ENCODE measurements at regions not wholly inside any gene's neighbourhood (a gene's known extent, or its start where the extent isn't known, plus 50 kb on each side); places are given as distances from the start of the nearest gene placed in this dataset.
A peak's percentile ranks its signal among the peaks of the same experiment; 100 is the strongest.
"Not testable (repeated sequence)": the region's sequence is repeated elsewhere in the genome, so short reads cannot be mapped to it uniquely, and the experiment has no call there.

GRCh38 chr20:5453316-5453715 is 136.6 kb upstream of the PROKR2 start:
- not testable (repeated sequence) for DNase-seq (ENCODE audit: low read depth in 1 of 2, low spot score in 1 of 2)

GRCh38 chr20:5452691-5453090 is 135.9 kb upstream of the PROKR2 start:
- not testable (repeated sequence) for DNase-seq (ENCODE audit: low read depth in 1 of 2, low spot score in 1 of 2)

GRCh38 chr20:5452286-5452685 is 135.5 kb upstream of the PROKR2 start:
- not testable (repeated sequence) for DNase-seq (ENCODE audit: low read depth in 1 of 2, low spot score in 1 of 2)

GRCh38 chr20:5451643-5452210 is 135.0 kb upstream of the PROKR2 start:
- DNase-seq (ENCODE audit: low read depth in 1 of 2, low spot score in 1 of 2): no peak

GRCh38 chr20:5448449-5449118 is 131.8 kb upstream of the PROKR2 start:
- DNase-seq (ENCODE audit: low read depth in 1 of 2, low spot score in 1 of 2): peak; percentile 10 to 38

- DNase-seq (ENCODE audit: low read depth in 1 of 2, low spot score in 1 of 2): no peak
Measured at GRCh38 chr20:5447188-5447587, 130.4 kb upstream of the PROKR2 start.

- DNase-seq (ENCODE audit: low read depth in 1 of 2, low spot score in 1 of 2): no peak
Measured at GRCh38 chr20:5445611-5446010, 128.9 kb upstream of the PROKR2 start.

DNA sequence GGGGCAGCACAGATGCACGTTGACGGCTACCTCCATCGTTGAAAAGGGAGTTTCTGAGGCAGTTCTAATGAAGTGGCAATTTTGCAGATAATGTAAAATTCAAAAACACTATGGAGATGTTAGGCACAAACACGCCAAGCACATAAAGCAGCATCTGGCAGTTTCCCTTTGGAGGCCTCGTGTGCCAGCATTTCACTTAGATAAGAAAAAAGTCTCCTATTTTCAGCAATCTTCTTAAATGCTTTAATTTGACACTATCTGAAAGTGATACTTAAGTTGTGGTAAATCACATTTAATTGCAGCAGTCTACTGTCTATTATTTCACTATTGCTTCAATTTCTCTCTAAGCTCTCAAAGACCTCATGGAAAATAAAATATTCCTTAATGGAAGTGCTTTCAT is 125.3 kb upstream of the PROKR2 start:
- no peak for DNase-seq (ENCODE audit: low read depth in 1 of 2, low spot score in 1 of 2)

DNA sequence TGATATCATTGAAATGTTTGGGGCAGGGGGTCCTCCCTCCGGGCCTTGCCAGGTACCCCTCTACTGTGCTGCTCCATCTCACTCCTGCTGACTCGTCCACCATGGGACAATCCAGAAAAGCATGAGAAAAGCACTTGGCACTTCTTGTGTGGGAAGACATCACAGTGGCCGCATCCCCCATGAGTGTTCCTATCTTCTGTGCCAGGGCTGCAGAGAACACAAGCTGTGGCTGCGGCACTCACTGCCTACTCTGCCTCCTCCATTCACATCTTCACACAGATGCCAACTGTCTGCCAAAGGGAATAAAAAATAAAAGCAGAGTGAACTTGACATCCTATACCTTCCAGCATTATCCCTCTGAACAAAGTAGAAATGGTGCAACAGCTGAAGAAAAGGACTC is 117.4 kb upstream of the PROKR2 start:
- no peak for DNase-seq (ENCODE audit: low read depth in 1 of 2, low spot score in 1 of 2)

- DNase-seq (ENCODE audit: low read depth in 1 of 2, low spot score in 1 of 2): no peak
Measured at GRCh38 chr20:5433352-5433751, 116.6 kb upstream of the PROKR2 start.

- no peak for DNase-seq (ENCODE audit: low read depth in 1 of 2, low spot score in 1 of 2)
Measured at GRCh38 chr20:5432030-5432429, 115.3 kb upstream of the PROKR2 start.

DNA sequence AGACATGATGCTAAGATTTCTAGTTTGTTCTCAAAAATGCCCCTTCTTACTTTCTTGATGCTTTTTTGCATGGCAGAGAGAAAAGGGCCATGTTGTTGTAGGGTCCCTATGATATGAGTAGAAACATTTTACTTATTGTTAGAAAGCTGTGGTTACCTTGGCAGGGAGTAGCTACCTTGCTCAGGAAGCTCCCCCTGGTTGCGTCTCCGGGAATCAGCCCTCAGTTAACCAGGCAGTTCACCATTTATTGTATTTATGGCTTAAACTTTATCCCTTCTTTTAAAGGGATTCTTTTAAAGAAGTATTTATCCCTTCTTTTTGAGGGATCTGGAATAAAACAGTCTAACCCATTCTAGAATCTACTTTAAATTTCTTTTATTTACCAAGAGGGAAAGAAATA is 113.9 kb upstream of the PROKR2 start:
- no peak for DNase-seq (ENCODE audit: low read depth in 1 of 2, low spot score in 1 of 2)

GRCh38 chr20:5426026-5426425 is 109.3 kb upstream of the PROKR2 start:
- no peak for DNase-seq (ENCODE audit: low read depth in 1 of 2, low spot score in 1 of 2)

DNA sequence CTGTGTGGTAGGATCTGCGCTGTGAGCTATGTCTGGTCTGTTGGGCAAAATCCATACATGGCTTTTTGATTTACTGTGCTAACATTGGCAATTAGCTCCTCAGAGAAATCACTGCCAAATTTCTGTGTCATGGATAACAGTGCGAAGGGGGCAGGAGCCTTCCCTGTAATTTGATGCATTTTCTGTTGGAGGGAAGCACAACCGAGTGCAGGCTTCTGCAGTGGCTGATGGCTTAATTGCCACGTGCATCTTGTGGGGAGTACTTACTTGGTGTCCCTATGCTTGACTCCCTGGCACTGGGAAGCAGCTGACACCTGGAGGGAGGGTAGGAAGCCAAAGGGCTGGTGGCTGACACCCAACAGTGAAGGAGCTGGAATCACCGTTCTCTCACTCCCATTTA is 99.3 kb upstream of the PROKR2 start:
- no peak for DNase-seq (ENCODE audit: low read depth in 1 of 2, low spot score in 1 of 2)

GRCh38 chr20:5413394-5413793 is 96.6 kb upstream of the PROKR2 start:
- no peak for DNase-seq (ENCODE audit: low read depth in 1 of 2, low spot score in 1 of 2)

DNA sequence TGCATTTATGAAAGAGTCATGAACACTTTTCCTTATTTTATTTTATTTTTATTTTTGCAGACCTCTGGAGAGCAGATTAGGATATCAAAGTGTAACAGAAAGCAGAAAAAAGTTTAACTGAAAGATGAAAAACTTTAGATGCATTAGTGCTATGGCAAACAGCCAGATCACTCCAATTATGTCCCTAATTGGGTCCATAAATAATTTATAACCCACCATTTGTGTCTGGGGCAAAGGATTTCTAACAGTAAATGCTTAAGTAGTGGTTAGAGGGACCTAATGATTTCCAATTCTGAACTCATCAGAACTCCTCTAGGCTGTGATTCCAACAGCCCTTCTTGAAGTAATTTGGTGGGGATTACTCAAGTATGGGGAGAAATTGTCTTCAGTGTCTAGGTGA is 93.7 kb upstream of the PROKR2 start:
- no peak for DNase-seq (ENCODE audit: low read depth in 1 of 2, low spot score in 1 of 2)

- DNase-seq (ENCODE audit: low read depth in 1 of 2, low spot score in 1 of 2): peak in 1 of 2 donors; percentile 0
Measured at GRCh38 chr20:5402903-5403531, 86.3 kb upstream of the PROKR2 start.

DNA sequence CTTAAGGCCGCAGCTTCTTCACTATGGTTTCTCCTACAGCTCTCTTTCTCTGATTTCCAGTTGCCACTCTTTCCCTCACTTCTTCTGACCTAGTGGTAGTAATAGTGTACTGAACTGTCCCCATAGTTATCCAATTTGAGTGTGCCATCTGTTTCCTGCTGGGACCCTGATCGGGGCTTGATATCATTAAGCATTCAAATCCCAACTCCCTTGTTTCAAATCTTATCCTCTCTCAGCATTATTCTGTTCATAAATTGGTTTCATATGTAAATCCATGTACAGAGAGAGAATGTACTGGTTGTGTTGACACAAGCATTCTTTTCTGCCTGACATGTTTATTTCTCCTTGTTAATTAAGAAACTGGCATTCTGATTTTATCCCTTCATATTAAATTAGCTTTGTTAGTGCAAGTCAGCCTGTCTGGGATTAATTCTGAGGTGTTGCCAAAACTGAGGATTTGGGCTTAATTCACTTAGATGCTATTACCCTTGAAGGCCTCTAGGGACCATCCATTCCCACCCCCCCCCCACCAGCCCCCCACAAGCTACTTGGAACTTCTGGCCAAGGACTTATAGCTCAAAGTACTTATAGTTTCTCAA is 84.6 kb upstream of the PROKR2 start:
- DNase-seq (ENCODE audit: low read depth in 1 of 2, low spot score in 1 of 2): no peak

DNA sequence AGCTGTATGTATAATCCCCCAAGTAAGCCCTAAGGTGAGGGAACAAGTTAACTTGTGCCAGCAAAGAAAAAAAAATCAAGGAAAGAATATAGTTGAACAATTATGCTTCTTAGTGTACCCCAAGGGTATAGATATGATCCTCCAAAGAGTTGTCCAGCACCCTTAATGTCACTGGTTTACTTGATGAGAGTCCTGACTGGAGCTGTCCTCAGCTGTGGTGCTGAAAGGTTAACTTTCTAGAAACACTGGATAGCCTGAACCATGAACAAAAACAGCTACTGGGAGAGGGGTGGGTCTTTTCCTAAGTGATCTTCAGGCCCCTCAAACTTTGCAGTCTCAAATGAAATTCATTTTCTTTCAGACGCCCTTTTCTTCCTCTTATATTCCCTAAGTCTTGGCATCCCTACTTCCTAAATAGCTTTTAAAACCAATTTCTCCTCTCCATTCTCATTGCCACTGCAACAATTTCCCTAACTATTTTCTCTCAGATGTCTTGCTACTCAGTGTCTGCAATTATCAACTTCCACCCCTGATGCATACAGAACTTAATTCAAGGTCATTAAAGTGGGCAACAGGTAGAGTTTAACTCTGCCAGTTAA is 83.5 kb upstream of the PROKR2 start:
- DNase-seq (ENCODE audit: low read depth in 1 of 2, low spot score in 1 of 2): no peak

DNA sequence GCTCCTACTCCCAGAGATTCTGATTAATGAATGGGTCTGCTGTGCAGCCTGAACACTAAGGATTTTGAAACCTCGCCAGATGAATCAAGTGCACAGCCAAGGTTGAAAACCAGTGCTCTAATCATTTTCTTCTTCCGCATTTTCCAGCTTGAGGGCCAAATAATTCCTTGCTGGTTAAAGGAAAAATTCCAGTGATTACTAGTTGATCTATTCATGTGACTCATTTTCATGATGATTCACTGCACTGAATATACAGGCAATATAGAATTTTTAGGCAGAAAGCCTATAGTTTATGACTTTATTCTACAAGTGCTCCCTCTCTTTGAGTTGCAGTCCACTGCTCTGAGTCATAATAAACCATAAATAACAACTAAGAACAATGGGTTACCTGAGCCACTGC is 80.6 kb upstream of the PROKR2 start:
- no peak for DNase-seq (ENCODE audit: low read depth in 1 of 2, low spot score in 1 of 2)

- DNase-seq (ENCODE audit: low read depth in 1 of 2, low spot score in 1 of 2): no peak
Measured at GRCh38 chr20:5395932-5396727, 79.4 kb upstream of the PROKR2 start.

Measured in activated CD4-positive, alpha-beta T cell treated with anti-CD3 and anti-CD28 coated beads, Interleukin-2, amount 50 U/mL, for 24 hours (primary cell).